ENCODE measurements at regions not wholly inside any gene's neighbourhood (a gene's known extent, or its start where the extent isn't known, plus 50 kb on each side); places are given as distances from the start of the nearest gene placed in this dataset.

GRCh38 chr11:96506041-96506440 lies 116.2 kb downstream of the JRKL start:
- Histone ChIP-seq H3K4me3 (ENCODE audit: insufficient read depth, low read length, poor library complexity, severe bottlenecking) (no peak overlapping the region), H4K20me1 (ENCODE audit: low read depth, low read length) (no peaks in the 10 kb centered on the region), H3K27me3 (ENCODE audit: low read length) (no peaks in the 10 kb centered on the region), H3K4me2 (ENCODE audit: low read depth, low read length, poor library complexity, severe bottlenecking) (no peak overlapping the region), H3K9me2 (replicated peaks; ENCODE audit: insufficient read depth, low read length) (no peaks in the 10 kb centered on the region), H2AFZ (ENCODE audit: low read depth, low read length, severe bottlenecking) (no peak overlapping the region), H3K9me3 (ENCODE audit: insufficient read depth, low read length) (no peaks in the 10 kb centered on the region), H3K27ac (ENCODE audit: low read depth, low read length) (no peak overlapping the region), H3F3A (ENCODE audit: insufficient read depth) (no peaks in the 10 kb centered on the region), H3K36me3 (ENCODE audit: low read length) (no peaks in the 10 kb centered on the region), H3K79me2 (ENCODE audit: insufficient read depth, low read length) (no peaks in the 10 kb centered on the region), H3K9ac (ENCODE audit: low read length) (no peak overlapping the region)
- TF ChIP-seq CTCF (IDR thresholded peaks at IDR 0.05; ENCODE audit: insufficient read depth, low read length, poor library complexity, severe bottlenecking) (no peak), EZH2phosphoT487 (conservative IDR thresholded peaks at IDR 0.05; ENCODE audit: low read length) (no peak)

GRCh38 chr11:96506953-96507354 lies 117.1 kb downstream of the JRKL start:
- Histone ChIP-seq H3K27ac (ENCODE audit: low read depth, low read length) (no peak overlapping the region), H3K9ac (ENCODE audit: low read length) (no peak overlapping the region), H3K4me3 (ENCODE audit: insufficient read depth, low read length, poor library complexity, severe bottlenecking) (no peak overlapping the region), H3K9me2 (replicated peaks; ENCODE audit: insufficient read depth, low read length) (no peaks in the 10 kb centered on the region), H3K27me3 (ENCODE audit: low read length) (no peaks in the 10 kb centered on the region), H4K20me1 (ENCODE audit: low read depth, low read length) (no peaks in the 10 kb centered on the region), H3K9me3 (ENCODE audit: insufficient read depth, low read length) (no peaks in the 10 kb centered on the region), H3K4me2 (ENCODE audit: low read depth, low read length, poor library complexity, severe bottlenecking) (no peak overlapping the region), H2AFZ (ENCODE audit: low read depth, low read length, severe bottlenecking) (no peak overlapping the region), H3K79me2 (ENCODE audit: insufficient read depth, low read length) (no peaks in the 10 kb centered on the region), H3K36me3 (ENCODE audit: low read length) (no peaks in the 10 kb centered on the region), H3F3A (ENCODE audit: insufficient read depth) (no peaks in the 10 kb centered on the region)
- TF ChIP-seq EZH2phosphoT487 (conservative IDR thresholded peaks at IDR 0.05; ENCODE audit: low read length), result no peak
- no peak for TF ChIP-seq CTCF (IDR thresholded peaks at IDR 0.05; ENCODE audit: insufficient read depth, low read length, poor library complexity, severe bottlenecking)

DNA sequence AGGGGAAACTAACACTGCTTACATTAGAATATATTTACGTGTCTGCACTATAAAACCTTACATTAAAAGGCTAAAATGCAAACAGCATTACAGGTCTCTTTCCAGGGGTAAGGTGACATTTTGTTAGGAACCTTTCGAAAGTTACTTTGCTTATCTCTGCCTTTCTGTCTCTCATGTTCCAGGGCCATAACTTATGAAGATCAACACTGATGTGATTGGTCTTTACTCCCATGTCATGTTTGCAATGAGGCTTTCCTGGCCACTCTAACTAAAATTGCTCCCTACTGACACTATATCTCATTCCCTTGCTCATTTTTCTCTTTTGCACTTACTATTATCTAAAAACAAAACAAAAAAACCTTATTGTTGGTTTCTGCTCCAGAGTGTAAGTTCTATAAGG lies 119.0 kb downstream of the JRKL start:
- Histone ChIP-seq H3K4me3 (ENCODE audit: insufficient read depth, low read length, poor library complexity, severe bottlenecking) (no peak overlapping the region), H3K9me2 (replicated peaks; ENCODE audit: insufficient read depth, low read length) (no peaks in the 10 kb centered on the region), H3K9me3 (ENCODE audit: insufficient read depth, low read length) (no peaks in the 10 kb centered on the region), H3K36me3 (ENCODE audit: low read length) (no peaks in the 10 kb centered on the region), H3K27me3 (ENCODE audit: low read length) (no peaks in the 10 kb centered on the region), H3K9ac (ENCODE audit: low read length) (no peak overlapping the region), H3K79me2 (ENCODE audit: insufficient read depth, low read length) (no peaks in the 10 kb centered on the region), H3K27ac (ENCODE audit: low read depth, low read length) (no peak overlapping the region), H3F3A (ENCODE audit: insufficient read depth) (no peaks in the 10 kb centered on the region), H2AFZ (ENCODE audit: low read depth, low read length, severe bottlenecking) (no peak overlapping the region), H3K4me2 (ENCODE audit: low read depth, low read length, poor library complexity, severe bottlenecking) (no peak overlapping the region), H4K20me1 (ENCODE audit: low read depth, low read length) (no peaks in the 10 kb centered on the region)
- TF ChIP-seq CTCF (IDR thresholded peaks at IDR 0.05; ENCODE audit: insufficient read depth, low read length, poor library complexity, severe bottlenecking), result no peak
- TF ChIP-seq EZH2phosphoT487 (conservative IDR thresholded peaks at IDR 0.05; ENCODE audit: low read length), result no peak

DNA sequence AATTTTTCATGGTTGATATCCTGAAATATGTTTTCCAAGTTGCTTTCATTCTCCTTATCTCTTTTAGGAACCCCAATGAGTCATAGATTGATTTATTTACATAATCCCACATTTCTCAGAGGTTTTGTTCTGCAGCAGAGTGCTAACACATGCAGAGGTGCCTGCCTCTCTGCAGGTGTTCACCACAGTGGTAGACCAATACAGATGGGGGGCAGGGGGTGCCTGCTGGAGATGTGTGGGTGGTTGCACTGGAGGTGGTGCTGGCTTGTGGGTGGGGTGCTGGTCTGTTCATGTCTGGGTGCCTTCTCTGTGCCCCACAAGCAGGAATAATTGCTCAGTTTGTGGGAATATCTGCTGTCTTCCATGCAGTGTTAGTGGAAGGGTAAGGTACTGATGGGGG lies 131.1 kb downstream of the JRKL start:
- Histone ChIP-seq H3K36me3 (ENCODE audit: low read length) (no peaks in the 10 kb centered on the region), H4K20me1 (ENCODE audit: low read depth, low read length) (no peaks in the 10 kb centered on the region), H3K9me2 (replicated peaks; ENCODE audit: insufficient read depth, low read length) (no peaks in the 10 kb centered on the region), H3K4me3 (ENCODE audit: insufficient read depth, low read length, poor library complexity, severe bottlenecking) (no peak overlapping the region), H3K27me3 (ENCODE audit: low read length) (no peaks in the 10 kb centered on the region), H3F3A (ENCODE audit: insufficient read depth) (no peaks in the 10 kb centered on the region), H2AFZ (ENCODE audit: low read depth, low read length, severe bottlenecking) (no peak overlapping the region), H3K9ac (ENCODE audit: low read length) (no peak overlapping the region), H3K9me3 (ENCODE audit: insufficient read depth, low read length) (no peaks in the 10 kb centered on the region), H3K27ac (ENCODE audit: low read depth, low read length) (no peak overlapping the region), H3K79me2 (ENCODE audit: insufficient read depth, low read length) (no peaks in the 10 kb centered on the region), H3K4me2 (ENCODE audit: low read depth, low read length, poor library complexity, severe bottlenecking) (no peak overlapping the region)
- no peak for TF ChIP-seq EZH2phosphoT487 (conservative IDR thresholded peaks at IDR 0.05; ENCODE audit: low read length)
- TF ChIP-seq CTCF (IDR thresholded peaks at IDR 0.05; ENCODE audit: insufficient read depth, low read length, poor library complexity, severe bottlenecking), result no peak
